ENCODE measurements at regions not wholly inside any gene's neighbourhood (a gene's known extent, or its start where the extent isn't known, plus 50 kb on each side); places are given as distances from the start of the nearest gene placed in this dataset.
"Not testable (repeated sequence)": the region's sequence is repeated elsewhere in the genome, so short reads cannot be mapped to it uniquely, and the experiment has no call there.

GRCh38 chr9:106041920-106042319 lies 347.6 kb downstream of the TMEM38B start:
- not testable (repeated sequence) for H3K4me1 Mint-ChIP-seq (ENCODE audit: low read depth); H3K36me3 Mint-ChIP-seq (ENCODE audit: low read depth); H3K4me3 Mint-ChIP-seq; H3K27me3 Mint-ChIP-seq (ENCODE audit: low read depth); H3K27ac Mint-ChIP-seq; H3K9me3 Mint-ChIP-seq; DNase-seq (ENCODE audit: low spot score)

- H3K27me3 Mint-ChIP-seq (ENCODE audit: low read depth): no peaks in the 10 kb centered on the region
- no peaks in the 10 kb centered on the region for H3K4me1 Mint-ChIP-seq (ENCODE audit: low read depth)
- no peak for DNase-seq (ENCODE audit: low spot score)
- H3K9me3 Mint-ChIP-seq: peaks cover 3% of the 10 kb centered on the region
- no peak overlapping the region for H3K27ac Mint-ChIP-seq
- no peak overlapping the region for H3K4me3 Mint-ChIP-seq
- H3K36me3 Mint-ChIP-seq (ENCODE audit: low read depth): no peaks in the 10 kb centered on the region
Observed at GRCh38 chr9:106051545-106051944, 357.2 kb downstream of the TMEM38B start.

GRCh38 chr9:106052166-106052565 lies 357.8 kb downstream of the TMEM38B start:
- Mint-ChIP-seq H3K9me3 (peaks cover 3% of the 10 kb centered on the region), H3K4me3 (no peak overlapping the region), H3K4me1 (ENCODE audit: low read depth) (no peaks in the 10 kb centered on the region), H3K36me3 (ENCODE audit: low read depth) (no peaks in the 10 kb centered on the region), H3K27ac (no peak overlapping the region), H3K27me3 (ENCODE audit: low read depth) (no peaks in the 10 kb centered on the region)
- DNase-seq (ENCODE audit: low spot score): no peak

- H3K27ac Mint-ChIP-seq: no peak overlapping the region
- no peak for DNase-seq (ENCODE audit: low spot score)
- H3K27me3 Mint-ChIP-seq (ENCODE audit: low read depth): no peaks in the 10 kb centered on the region
- no peaks in the 10 kb centered on the region for H3K36me3 Mint-ChIP-seq (ENCODE audit: low read depth)
- no peaks in the 10 kb centered on the region for H3K4me1 Mint-ChIP-seq (ENCODE audit: low read depth)
- H3K9me3 Mint-ChIP-seq: peaks cover 3% of the 10 kb centered on the region
- no peak overlapping the region for H3K4me3 Mint-ChIP-seq
Observed at GRCh38 chr9:106052735-106053134, 358.4 kb downstream of the TMEM38B start.

GRCh38 chr9:106056328-106056727 lies 362.0 kb downstream of the TMEM38B start:
- Mint-ChIP-seq H3K27ac (no peak overlapping the region), H3K9me3 (peaks cover 3% of the 10 kb centered on the region), H3K36me3 (ENCODE audit: low read depth) (no peaks in the 10 kb centered on the region), H3K4me1 (ENCODE audit: low read depth) (no peaks in the 10 kb centered on the region), H3K27me3 (ENCODE audit: low read depth) (no peaks in the 10 kb centered on the region), H3K4me3 (no peak overlapping the region)
- DNase-seq (ENCODE audit: low spot score): no peak

GRCh38 chr9:106058460-106058859 lies 364.1 kb downstream of the TMEM38B start:
- H3K36me3 Mint-ChIP-seq (ENCODE audit: low read depth): no peaks in the 10 kb centered on the region
- peaks cover 3% of the 10 kb centered on the region for H3K9me3 Mint-ChIP-seq
- no peaks in the 10 kb centered on the region for H3K27me3 Mint-ChIP-seq (ENCODE audit: low read depth)
- no peak overlapping the region for H3K4me3 Mint-ChIP-seq
- no peak overlapping the region for H3K27ac Mint-ChIP-seq
- DNase-seq (ENCODE audit: low spot score): no peak
- H3K4me1 Mint-ChIP-seq (ENCODE audit: low read depth): no peaks in the 10 kb centered on the region

- Mint-ChIP-seq H3K27me3 (ENCODE audit: low read depth) (no peaks in the 10 kb centered on the region), H3K27ac (no peak overlapping the region), H3K4me1 (ENCODE audit: low read depth) (no peaks in the 10 kb centered on the region), H3K4me3 (no peak overlapping the region), H3K36me3 (ENCODE audit: low read depth) (no peaks in the 10 kb centered on the region), H3K9me3 (peaks cover under 1% of the 10 kb centered on the region)
- DNase-seq (ENCODE audit: low spot score): no peak
Observed at GRCh38 chr9:106059886-106060285, 365.5 kb downstream of the TMEM38B start.

GRCh38 chr9:106060885-106061284 lies 366.5 kb downstream of the TMEM38B start:
- Mint-ChIP-seq H3K9me3 (no peaks in the 10 kb centered on the region), H3K36me3 (ENCODE audit: low read depth) (no peaks in the 10 kb centered on the region), H3K27ac (no peak overlapping the region), H3K4me3 (no peak overlapping the region), H3K4me1 (ENCODE audit: low read depth) (no peaks in the 10 kb centered on the region), H3K27me3 (ENCODE audit: low read depth) (no peaks in the 10 kb centered on the region)
- DNase-seq (ENCODE audit: low spot score): no peak

GRCh38 chr9:106062250-106062649 lies 367.9 kb downstream of the TMEM38B start:
- H3K4me1 Mint-ChIP-seq (ENCODE audit: low read depth): no peaks in the 10 kb centered on the region
- no peak for DNase-seq (ENCODE audit: low spot score)
- no peaks in the 10 kb centered on the region for H3K9me3 Mint-ChIP-seq
- H3K4me3 Mint-ChIP-seq: no peak overlapping the region
- no peaks in the 10 kb centered on the region for H3K36me3 Mint-ChIP-seq (ENCODE audit: low read depth)
- H3K27ac Mint-ChIP-seq: no peak overlapping the region
- no peaks in the 10 kb centered on the region for H3K27me3 Mint-ChIP-seq (ENCODE audit: low read depth)

- no peak for DNase-seq (ENCODE audit: low spot score)
- Mint-ChIP-seq H3K4me3 (no peak overlapping the region), H3K27ac (no peak overlapping the region), H3K9me3 (no peaks in the 10 kb centered on the region), H3K36me3 (ENCODE audit: low read depth) (no peaks in the 10 kb centered on the region), H3K4me1 (ENCODE audit: low read depth) (no peaks in the 10 kb centered on the region), H3K27me3 (ENCODE audit: low read depth) (no peaks in the 10 kb centered on the region)
Observed at GRCh38 chr9:106065136-106065535, 370.8 kb downstream of the TMEM38B start.

- Mint-ChIP-seq H3K27ac (no peak overlapping the region), H3K36me3 (ENCODE audit: low read depth) (no peaks in the 10 kb centered on the region), H3K4me3 (no peak overlapping the region), H3K4me1 (ENCODE audit: low read depth) (no peaks in the 10 kb centered on the region), H3K9me3 (no peaks in the 10 kb centered on the region), H3K27me3 (ENCODE audit: low read depth) (no peaks in the 10 kb centered on the region)
- no peak for DNase-seq (ENCODE audit: low spot score)
Observed at GRCh38 chr9:106065579-106066214, 371.4 kb downstream of the TMEM38B start.

- Mint-ChIP-seq H3K9me3 (no peaks in the 10 kb centered on the region), H3K4me3 (no peak overlapping the region), H3K4me1 (ENCODE audit: low read depth) (no peaks in the 10 kb centered on the region), H3K36me3 (ENCODE audit: low read depth) (no peaks in the 10 kb centered on the region), H3K27ac (no peak overlapping the region), H3K27me3 (ENCODE audit: low read depth) (no peaks in the 10 kb centered on the region)
- DNase-seq (ENCODE audit: low spot score): no peak
Observed at GRCh38 chr9:106066940-106067524, 372.7 kb downstream of the TMEM38B start.

GRCh38 chr9:106069241-106069640 lies 374.9 kb downstream of the TMEM38B start:
- no peaks in the 10 kb centered on the region for H3K4me1 Mint-ChIP-seq (ENCODE audit: low read depth)
- no peak for DNase-seq (ENCODE audit: low spot score)
- H3K27me3 Mint-ChIP-seq (ENCODE audit: low read depth): no peaks in the 10 kb centered on the region

GRCh38 chr9:106072421-106072820 lies 378.1 kb downstream of the TMEM38B start:
- Mint-ChIP-seq H3K27me3 (ENCODE audit: low read depth) (no peaks in the 10 kb centered on the region), H3K4me3 (no peak overlapping the region), H3K9me3 (no peaks in the 10 kb centered on the region), H3K27ac (no peak overlapping the region), H3K36me3 (ENCODE audit: low read depth) (no peaks in the 10 kb centered on the region), H3K4me1 (ENCODE audit: low read depth) (no peaks in the 10 kb centered on the region)
- no peak for DNase-seq (ENCODE audit: low spot score)

More at GRCh38 chr9:106069241-106069640, 374.9 kb downstream of the TMEM38B start:
- no peak overlapping the region for H3K27ac Mint-ChIP-seq
- H3K9me3 Mint-ChIP-seq: no peaks in the 10 kb centered on the region
- H3K36me3 Mint-ChIP-seq (ENCODE audit: low read depth): no peaks in the 10 kb centered on the region
- H3K4me3 Mint-ChIP-seq: no peak overlapping the region

GRCh38 chr9:106074006-106074405 lies 379.7 kb downstream of the TMEM38B start:
- DNase-seq (ENCODE audit: low spot score): no peak
- no peaks in the 10 kb centered on the region for H3K9me3 Mint-ChIP-seq
- no peak overlapping the region for H3K4me3 Mint-ChIP-seq
- H3K27ac Mint-ChIP-seq: no peak overlapping the region
- H3K4me1 Mint-ChIP-seq (ENCODE audit: low read depth): no peaks in the 10 kb centered on the region
- H3K27me3 Mint-ChIP-seq (ENCODE audit: low read depth): no peaks in the 10 kb centered on the region
- no peaks in the 10 kb centered on the region for H3K36me3 Mint-ChIP-seq (ENCODE audit: low read depth)

Measured in T-helper 2 cell treated with Interferon-gamma antibody and Interleukin-4, amounts not matched to agents 5 μg/mL and 100 μg/mL, for 36 hours (primary cell).